Tibial nerve (tissue), 4 donors: ENCODE measurements at regions not wholly inside any gene's neighbourhood (a gene's known extent, or its start where the extent isn't known, plus 50 kb on each side); places are given as distances from the start of the nearest gene placed in this dataset.

Source experiments
- DNase-seq, 2 donors: peaks; one replicate each; pipeline ENCODE4 v3.0.0-alpha.2; 2019; ENCODE audit warnings: low spot score in 2 of 2
- H3K27ac ChIP-seq, 4 donors: fragments of 200-600 bp; sonication (generic) in 3 of 4; one replicate each; pipeline ENCODE4 v1.5.1; 2017 to 2019; ENCODE audit warnings: mild to moderate bottlenecking in 1 of 4
- H3K27me3 ChIP-seq, 2 donors: fragments of 200-600 bp; sonication (generic) in 1 of 2; one replicate each; pipeline versions ENCODE4 v1.5.1 to v1.6.0; 2017 to 2019
- H3K36me3 ChIP-seq, 3 donors: fragments of 200-600 bp; sonication (generic); one replicate each; pipeline ENCODE4 v1.5.1; 2018 to 2019
- H3K4me1 ChIP-seq, 4 donors: fragments of 200-600 bp; sonication (generic) in 3 of 4; one replicate each; pipeline ENCODE4 v1.5.1; 2017 to 2019
- H3K4me3 ChIP-seq, 4 donors: fragments of 200-600 bp; sonication (generic) in 3 of 4; one replicate each; pipeline ENCODE4 v1.5.1; 2017 to 2019; ENCODE audit warnings: mild to moderate bottlenecking in 1 of 4, moderate library complexity in 1 of 4
- H3K9me3 ChIP-seq, 4 donors: fragments of 200-600 bp; sonication (generic) in 3 of 4; one replicate each; pipeline ENCODE4 v1.5.1; 2017 to 2019
- EP300 ChIP-seq, 2 donors: sonication (generic); formaldehyde crosslinking; IDR thresholded peaks; one replicate each; pipeline ENCODE4 v1.6.1; 2017; ENCODE audit warnings: antibody characterized with exemption in 2 of 2, mild to moderate bottlenecking in 1 of 2
- POLR2A ChIP-seq, 2 donors: fragments of 450-650 bp; IDR thresholded peaks; one replicate each; pipeline ENCODE4 v1.6.1; 2017; ENCODE audit warnings: antibody characterized with exemption in 2 of 2, mild to moderate bottlenecking in 2 of 2, moderate library complexity in 2 of 2
- WGBS, 2 donors: methylation state at CpG; one replicate each; pipeline ENCODE4 v1.1.5; 2018; 5-methylcytosine and 5-hydroxymethylcytosine counted together
- TF ChIP-seq, protein P1 (sequence below), 5 experiments: fragments of 200-600 bp in 3 of 5; fragments of 450-650 bp in 2 of 5; sonication (generic) in 3 of 5; IDR thresholded peaks; one replicate each; pipeline ENCODE4 v1.5.1; 2016 to 2019; ENCODE audit warnings: antibody characterized with exemption in 5 of 5, mild to moderate bottlenecking in 3 of 5, moderate library complexity in 2 of 5

DNA sequence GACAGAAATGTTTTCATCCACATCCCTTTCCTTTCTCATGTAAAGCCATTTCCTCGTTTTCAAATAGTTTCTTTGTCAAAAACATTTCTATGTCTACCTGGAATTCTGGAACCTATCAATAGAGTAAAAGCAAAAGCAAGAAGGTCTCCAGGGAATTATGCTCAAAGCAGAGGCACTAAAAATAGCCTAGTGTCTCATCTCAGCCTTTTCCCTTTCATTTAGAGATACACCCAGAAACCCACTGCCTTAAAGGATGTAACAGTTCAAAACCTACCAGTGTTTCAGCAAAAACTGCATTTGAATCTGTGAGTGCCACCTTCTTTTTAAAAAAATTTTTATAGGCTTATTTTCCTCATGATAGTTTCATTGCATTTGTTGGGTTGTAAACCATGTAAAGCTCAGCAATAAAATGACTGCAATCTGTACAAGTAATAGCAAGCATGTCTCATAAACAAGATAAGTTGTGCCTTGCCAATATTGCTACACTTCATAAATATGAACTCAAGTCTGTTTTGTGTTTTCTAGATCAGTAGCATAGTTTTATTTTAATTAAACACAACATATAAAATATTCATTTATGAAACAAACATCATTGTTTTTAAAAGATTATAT lies 927.3 kb upstream of the ACVR2A start:
- 62 to 70% methylated on average over 1 of the region's 1 CpG for WGBS, 2 donors
- H3K27me3 ChIP-seq = no peaks in the 10 kb centered on the region
- no peaks in the 10 kb centered on the region for H3K9me3 ChIP-seq
- no peak for DNase-seq
- TF ChIP-seq POLR2A (IDR thresholded peaks at IDR 0.05) (no peak), EP300 (IDR thresholded peaks at IDR 0.05) (no peak)
- TF ChIP-seq, protein P1, sequence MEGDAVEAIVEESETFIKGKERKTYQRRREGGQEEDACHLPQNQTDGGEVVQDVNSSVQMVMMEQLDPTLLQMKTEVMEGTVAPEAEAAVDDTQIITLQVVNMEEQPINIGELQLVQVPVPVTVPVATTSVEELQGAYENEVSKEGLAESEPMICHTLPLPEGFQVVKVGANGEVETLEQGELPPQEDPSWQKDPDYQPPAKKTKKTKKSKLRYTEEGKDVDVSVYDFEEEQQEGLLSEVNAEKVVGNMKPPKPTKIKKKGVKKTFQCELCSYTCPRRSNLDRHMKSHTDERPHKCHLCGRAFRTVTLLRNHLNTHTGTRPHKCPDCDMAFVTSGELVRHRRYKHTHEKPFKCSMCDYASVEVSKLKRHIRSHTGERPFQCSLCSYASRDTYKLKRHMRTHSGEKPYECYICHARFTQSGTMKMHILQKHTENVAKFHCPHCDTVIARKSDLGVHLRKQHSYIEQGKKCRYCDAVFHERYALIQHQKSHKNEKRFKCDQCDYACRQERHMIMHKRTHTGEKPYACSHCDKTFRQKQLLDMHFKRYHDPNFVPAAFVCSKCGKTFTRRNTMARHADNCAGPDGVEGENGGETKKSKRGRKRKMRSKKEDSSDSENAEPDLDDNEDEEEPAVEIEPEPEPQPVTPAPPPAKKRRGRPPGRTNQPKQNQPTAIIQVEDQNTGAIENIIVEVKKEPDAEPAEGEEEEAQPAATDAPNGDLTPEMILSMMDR (IDR thresholded peaks at IDR 0.05) = no peak
- no peak overlapping the region for H3K4me3 ChIP-seq
- H3K36me3 ChIP-seq = no peaks in the 10 kb centered on the region
- H3K4me1 ChIP-seq = no peaks in the 10 kb centered on the region
- no peak overlapping the region for H3K27ac ChIP-seq

- TF ChIP-seq, protein P1 (IDR thresholded peaks at IDR 0.05) = no peak
- TF ChIP-seq POLR2A (IDR thresholded peaks at IDR 0.05) = no peak
- TF ChIP-seq EP300 (IDR thresholded peaks at IDR 0.05) = no peak
- Histone ChIP-seq H3K27ac (no peak overlapping the region), H3K9me3 (no peaks in the 10 kb centered on the region), H3K4me1 (no peaks in the 10 kb centered on the region), H3K4me3 (no peak overlapping the region), H3K36me3 (no peaks in the 10 kb centered on the region), H3K27me3 (no peaks in the 10 kb centered on the region)
- WGBS, 2 donors = 89 to 91% methylated on average over 7 of the region's 7 CpGs
- no peak for DNase-seq
Observed at GRCh38 chr2:146916914-146917313, 927.9 kb upstream of the ACVR2A start.

DNA sequence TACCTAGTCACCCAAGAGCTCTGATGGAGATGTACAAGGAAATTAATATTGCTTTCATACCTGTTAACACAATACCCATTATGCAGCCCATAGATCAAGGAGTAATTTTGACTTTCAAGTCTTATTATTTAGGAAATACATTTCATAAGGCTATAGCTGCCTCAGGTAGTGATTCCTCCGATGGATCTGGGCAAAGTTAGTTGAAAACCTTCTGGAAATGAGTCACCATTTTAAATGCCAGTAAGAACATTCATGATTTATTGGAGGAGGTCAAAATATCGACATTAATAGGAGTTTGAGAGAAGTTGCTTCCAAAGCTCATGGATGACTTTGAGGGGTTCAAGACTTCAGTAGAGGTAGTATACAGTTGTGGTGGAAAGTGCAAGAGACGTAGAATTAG lies 931.4 kb upstream of the ACVR2A start:
- H3K36me3 ChIP-seq = no peaks in the 10 kb centered on the region
- H3K9me3 ChIP-seq = no peaks in the 10 kb centered on the region
- H3K27ac ChIP-seq = no peak overlapping the region
- H3K4me3 ChIP-seq = no peak overlapping the region
- DNase-seq = no peak
- TF ChIP-seq POLR2A (IDR thresholded peaks at IDR 0.05) (no peak), EP300 (IDR thresholded peaks at IDR 0.05) (no peak)
- TF ChIP-seq, protein P1 (IDR thresholded peaks at IDR 0.05) = no peak
- no peaks in the 10 kb centered on the region for H3K27me3 ChIP-seq
- 95% methylated on average over 3 of the region's 3 CpGs for WGBS, 2 donors
- no peaks in the 10 kb centered on the region for H3K4me1 ChIP-seq

DNA sequence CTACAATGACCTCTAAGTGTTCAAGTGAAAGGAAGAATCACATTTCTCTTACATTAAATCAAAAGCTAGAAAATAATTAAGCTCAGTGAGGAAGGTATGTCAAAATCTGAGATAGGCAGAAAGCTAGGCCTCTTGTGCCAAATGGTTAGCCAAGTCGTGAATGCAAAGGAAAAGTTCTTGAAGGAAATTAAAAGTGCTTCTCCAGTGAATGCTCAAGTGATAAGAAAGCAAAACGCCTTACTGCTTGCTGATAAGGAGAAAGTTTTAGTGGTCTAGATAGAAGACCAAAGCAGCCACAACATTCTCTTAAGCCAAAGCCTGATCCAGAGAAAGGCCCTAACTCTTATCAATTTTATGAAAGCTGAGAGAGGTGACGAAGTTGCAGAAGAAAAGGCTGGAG lies 932.3 kb upstream of the ACVR2A start:
- no peaks in the 10 kb centered on the region for H3K4me1 ChIP-seq
- no peak overlapping the region for H3K4me3 ChIP-seq
- no peaks in the 10 kb centered on the region for H3K27me3 ChIP-seq
- no peak overlapping the region for H3K27ac ChIP-seq
- TF ChIP-seq POLR2A (IDR thresholded peaks at IDR 0.05) (no peak), EP300 (IDR thresholded peaks at IDR 0.05) (no peak)
- TF ChIP-seq, protein P1 (IDR thresholded peaks at IDR 0.05) = no peak
- H3K9me3 ChIP-seq = no peaks in the 10 kb centered on the region
- 65 to 77% methylated on average over 3 of the region's 3 CpGs for WGBS, 2 donors
- DNase-seq = no peak
- no peaks in the 10 kb centered on the region for H3K36me3 ChIP-seq

DNA sequence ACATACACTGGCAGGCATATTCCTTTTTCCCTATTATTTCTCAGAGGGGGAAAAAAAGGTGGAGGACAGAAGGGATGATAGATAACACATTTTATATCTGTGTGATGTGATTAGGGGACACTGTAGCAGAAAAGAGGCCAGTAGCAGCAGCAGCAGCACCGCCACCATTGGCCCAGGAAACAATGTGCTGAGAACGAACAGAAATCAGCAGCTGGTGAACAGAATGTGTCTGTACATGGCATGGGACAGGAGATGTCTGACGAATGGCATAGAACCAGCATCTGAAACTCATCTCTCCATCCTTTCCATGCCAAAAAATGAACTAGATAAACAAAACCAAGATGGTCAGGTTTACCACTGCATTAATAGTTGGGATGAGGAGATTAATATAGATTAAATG lies 936.1 kb upstream of the ACVR2A start:
- no peak for DNase-seq
- 75 to 76% methylated on average over 3 of the region's 3 CpGs for WGBS, 2 donors
- Histone ChIP-seq H3K4me1 (no peaks in the 10 kb centered on the region), H3K9me3 (no peaks in the 10 kb centered on the region), H3K36me3 (no peaks in the 10 kb centered on the region), H3K27me3 (no peaks in the 10 kb centered on the region), H3K27ac (no peak overlapping the region), H3K4me3 (no peak overlapping the region)
- TF ChIP-seq, protein P1 (IDR thresholded peaks at IDR 0.05) = no peak
- TF ChIP-seq POLR2A (IDR thresholded peaks at IDR 0.05) (no peak), EP300 (IDR thresholded peaks at IDR 0.05) (no peak)
